ENCODE measurements at regions not wholly inside any gene's neighbourhood (a gene's known extent, or its start where the extent isn't known, plus 50 kb on each side); places are given as distances from the start of the nearest gene placed in this dataset.
"Not testable (repeated sequence)": the region's sequence is repeated elsewhere in the genome, so short reads cannot be mapped to it uniquely, and the experiment has no call there.

GRCh38 chr4:87919304-87919703 is 56.2 kb upstream of the SPP1 start:
- Histone ChIP-seq H3K4me3 (ENCODE audit: low read length) (peak overlapping the region; percentile 39), H3K27ac (ENCODE audit: low read length) (peak overlapping the region; percentile 87), H3K4me1 (ENCODE audit: control insufficient read depth, low read depth, low read length) (peaks cover 49% of the 10 kb centered on the region), H3K9ac (ENCODE audit: low read length) (peak overlapping the region; percentile 34)
- H3K27me3 ChIP-seq (ENCODE audit: control insufficient read depth, insufficient read depth, low read length); H3K9me3 ChIP-seq (ENCODE audit: control insufficient read depth, low read depth, low read length); H3K36me3 ChIP-seq (ENCODE audit: control insufficient read depth, low read depth, low read length): not testable (repeated sequence)

DNA sequence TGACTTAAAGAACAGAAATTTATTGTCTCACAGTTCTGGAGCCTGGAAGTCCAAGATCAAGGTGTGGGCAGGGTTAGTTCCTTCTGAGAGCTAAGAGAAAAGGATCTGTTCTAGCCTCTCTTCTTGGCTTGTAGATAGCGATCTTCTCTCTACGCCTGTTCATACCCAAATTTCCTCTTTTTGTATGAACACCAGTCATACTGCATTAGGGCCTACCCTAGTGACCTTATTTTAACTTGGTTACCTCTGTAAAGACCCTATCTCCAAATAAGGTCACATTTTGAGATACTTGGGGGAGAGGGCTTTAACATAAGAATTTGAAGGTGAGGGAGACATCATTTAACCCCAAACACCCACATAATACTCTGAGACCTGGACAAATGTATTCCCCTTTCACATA is 55.6 kb upstream of the SPP1 start:
- Histone ChIP-seq H3K4me3 (ENCODE audit: low read length) (peak overlapping the region; percentile 39), H3K9ac (ENCODE audit: low read length) (peak overlapping the region; percentile 34), H3K27ac (ENCODE audit: low read length) (peak overlapping the region; percentile 87)

DNA sequence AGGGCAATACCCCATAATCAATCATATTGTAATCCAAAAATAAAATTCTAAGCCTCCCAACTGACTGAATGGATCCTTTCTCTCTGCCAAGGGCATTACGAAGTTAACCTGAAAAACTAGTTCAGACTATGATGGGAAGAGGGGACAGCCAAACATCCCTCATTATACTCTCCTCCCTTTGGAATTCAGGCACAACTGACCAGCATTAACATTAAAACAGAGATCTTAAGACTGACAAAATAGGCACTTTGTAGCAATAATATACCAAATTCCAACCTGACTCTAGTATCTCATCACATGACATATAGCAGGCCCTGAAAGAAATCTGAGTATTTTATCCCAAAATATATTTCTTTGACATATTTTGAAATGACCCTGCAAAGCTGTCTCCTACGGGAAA is 55.0 kb upstream of the SPP1 start:
- Histone ChIP-seq H3K9ac (ENCODE audit: low read length) (peak overlapping the region; percentile 5), H3K4me1 (ENCODE audit: control insufficient read depth, low read depth, low read length) (peaks cover 49% of the 10 kb centered on the region), H3K36me3 (ENCODE audit: control insufficient read depth, low read depth, low read length) (no peaks in the 10 kb centered on the region), H3K4me3 (ENCODE audit: low read length) (peak overlapping the region; percentile 39), H3K27me3 (ENCODE audit: control insufficient read depth, insufficient read depth, low read length) (no peaks in the 10 kb centered on the region), H3K9me3 (ENCODE audit: control insufficient read depth, low read depth, low read length) (no peaks in the 10 kb centered on the region), H3K27ac (ENCODE audit: low read length) (peak overlapping the region; percentile 87)

More for the DNA sequence above, 55.6 kb upstream of the SPP1 start:
- Histone ChIP-seq H3K4me1 (ENCODE audit: control insufficient read depth, low read depth, low read length) (peaks cover 49% of the 10 kb centered on the region), H3K9me3 (ENCODE audit: control insufficient read depth, low read depth, low read length) (no peaks in the 10 kb centered on the region), H3K27me3 (ENCODE audit: control insufficient read depth, insufficient read depth, low read length) (no peaks in the 10 kb centered on the region), H3K36me3 (ENCODE audit: control insufficient read depth, low read depth, low read length) (no peaks in the 10 kb centered on the region)

DNA sequence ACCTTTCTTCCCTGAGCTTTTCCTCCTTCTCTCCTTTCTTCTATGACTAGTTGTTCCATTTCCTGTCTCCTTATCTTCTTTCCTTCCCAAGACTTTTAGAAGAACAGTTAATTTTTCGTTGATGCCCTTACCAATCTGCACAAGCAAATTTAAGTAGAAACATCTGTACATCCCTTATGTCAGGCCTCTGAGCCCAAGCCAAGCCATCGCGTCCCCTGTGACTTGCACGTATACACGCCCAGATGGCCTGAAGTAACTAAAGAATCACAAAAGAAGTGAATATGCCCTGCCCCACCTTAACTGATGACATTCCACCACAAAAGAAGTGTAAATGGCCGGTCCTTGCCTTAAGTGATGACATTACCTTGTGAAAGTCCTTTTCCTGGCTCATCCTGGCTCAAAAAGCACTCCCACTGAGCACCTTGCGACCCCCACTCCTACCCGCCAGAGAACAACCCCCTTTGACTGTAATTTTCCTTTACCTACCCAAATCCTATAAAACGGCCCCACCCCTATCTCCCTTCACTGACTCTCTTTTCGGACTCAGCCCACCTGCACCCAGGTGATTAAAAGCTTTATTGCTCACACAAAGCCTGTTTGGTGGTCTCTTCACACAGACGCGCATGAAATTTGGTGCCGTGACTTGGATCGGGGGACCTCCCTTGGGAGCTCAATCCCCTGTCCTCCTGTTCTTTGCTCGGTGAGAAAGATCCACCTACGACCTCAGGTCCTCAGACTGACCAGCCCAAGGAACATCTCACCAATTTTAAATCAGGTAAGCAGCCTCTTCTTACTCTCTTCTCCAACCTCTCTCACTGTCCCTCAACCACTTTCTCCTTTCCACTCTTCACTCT is 53.7 kb upstream of the SPP1 start:
- Histone ChIP-seq H3K36me3 (ENCODE audit: control insufficient read depth, low read depth, low read length) (peaks cover 11% of the 10 kb centered on the region), H3K4me3 (ENCODE audit: low read length) (peak overlapping the region; percentile 58), H3K4me1 (ENCODE audit: control insufficient read depth, low read depth, low read length) (peaks cover 43% of the 10 kb centered on the region), H3K9ac (ENCODE audit: low read length) (peak overlapping the region; percentile 61), H3K27ac (ENCODE audit: low read length) (peak overlapping the region; percentile 32)
- H3K27me3 ChIP-seq (ENCODE audit: control insufficient read depth, insufficient read depth, low read length); H3K9me3 ChIP-seq (ENCODE audit: control insufficient read depth, low read depth, low read length): not testable (repeated sequence)

DNA sequence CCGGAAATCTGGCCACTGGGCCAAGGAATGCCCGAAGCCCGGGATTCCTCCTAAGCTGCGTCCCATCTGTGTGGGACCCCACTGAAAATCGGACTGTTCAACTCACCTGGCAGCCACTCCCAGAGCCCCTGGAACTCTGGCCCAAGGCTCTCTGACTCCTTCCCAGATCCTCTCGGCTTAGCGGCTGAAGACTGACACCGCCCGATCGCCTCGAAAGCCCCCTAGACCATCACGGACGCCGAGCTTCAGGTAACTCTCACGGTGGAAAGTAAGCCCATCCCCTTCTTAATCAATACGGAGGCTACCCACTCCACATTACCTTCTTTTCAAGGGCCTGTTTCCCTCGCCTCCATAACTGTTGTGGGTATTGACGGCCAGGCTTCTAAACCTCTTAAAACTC is 51.4 kb upstream of the SPP1 start:
- H3K9me3 ChIP-seq (ENCODE audit: control insufficient read depth, low read depth, low read length); H3K27ac ChIP-seq (ENCODE audit: low read length); H3K27me3 ChIP-seq (ENCODE audit: control insufficient read depth, insufficient read depth, low read length): not testable (repeated sequence)
- peak overlapping the region; percentile 61 for H3K4me3 ChIP-seq (ENCODE audit: low read length)
- peaks cover 31% of the 10 kb centered on the region for H3K36me3 ChIP-seq (ENCODE audit: control insufficient read depth, low read depth, low read length)
- H3K4me1 ChIP-seq (ENCODE audit: control insufficient read depth, low read depth, low read length), result peaks cover 24% of the 10 kb centered on the region
- peak overlapping the region; percentile 48 for H3K9ac ChIP-seq (ENCODE audit: low read length)
